SK-N-SH (cell line): ENCODE measurements at regions not wholly inside any gene's neighbourhood (a gene's known extent, or its start where the extent isn't known, plus 50 kb on each side); places are given as distances from the start of the nearest gene placed in this dataset.

ENCODE experiments used
- CTCF ChIA-PET: fragments of 300-600, 350-600 bp; formaldehyde crosslinking; extraction: SDS; loops from one replicate; lab custom pipeline; 2021; lab: Yijun Ruan, JAX
- POLR2A ChIA-PET: fragments of 350-600 bp; sonication (Branson Sonifier 250); formaldehyde crosslinking; extraction: SDS; loops from one replicate; lab custom pipeline; 2020; ENCODE audit warnings: antibody characterized with exemption, inconsistent platforms; lab: Yijun Ruan, JAX
- DNase-seq: peaks from one replicate; pipeline ENCODE4 v3.0.0; 2012
- H2AFZ ChIP-seq: fragments of 200-600 bp; sonication (generic); 2 replicates; pipeline ENCODE4 v1.8.1; 2016; ENCODE audit warnings: antibody characterized with exemption, mild to moderate bottlenecking, low read depth
- H3F3A ChIP-seq: fragments of 200-600 bp; sonication (generic); replicated peaks from 2 replicates; pipeline ENCODE3; 2016; ENCODE audit warnings: antibody characterized with exemption, mild to moderate bottlenecking; ENCODE audit not compliant: insufficient read depth
- H3K27ac ChIP-seq, 2 experiments: fragments of 200-500 bp in 1 of 2; fragments of 200-600 bp in 1 of 2; sonication (Bioruptor generic) in 1 of 2; sonication (generic), shearing (Covaris generic) in 1 of 2; 2 replicates each; pipeline versions ENCODE4 v1.5.1 to v1.6.1; 2014 to 2016; ENCODE audit warnings: low read depth in 2 of 2, inconsistent platforms in 1 of 2, low read length in 1 of 2, mild to moderate bottlenecking in 1 of 2, mixed read lengths in 1 of 2
- H3K27me3 ChIP-seq: fragments of 200-600 bp; sonication (generic), shearing (Covaris generic); 2 replicates; pipeline ENCODE4 v1.6.1; 2016; ENCODE audit warnings: mixed run types; ENCODE audit not compliant: insufficient read depth
- H3K36me3 ChIP-seq, 2 experiments: fragments of 200-500 bp in 1 of 2; fragments of 200-600 bp in 1 of 2; sonication (Bioruptor generic) in 1 of 2; sonication (generic) in 1 of 2; replicated peaks in 1 of 2; 2 replicates each; pipeline versions ENCODE3 to v1.5.1; 2014 to 2016; ENCODE audit warnings: low read length in 1 of 2, mild to moderate bottlenecking in 1 of 2; ENCODE audit not compliant: insufficient read depth in 2 of 2, control insufficient read depth in 1 of 2
- H3K4me1 ChIP-seq, 2 experiments: fragments of 200-500 bp in 1 of 2; fragments of 200-600 bp in 1 of 2; sonication (Bioruptor generic) in 1 of 2; sonication (generic), shearing (Covaris generic) in 1 of 2; 2 replicates each; pipeline versions ENCODE4 v1.5.1 to v1.6.1; 2014 to 2016; ENCODE audit warnings: low read depth in 1 of 2, low read length in 1 of 2, mixed run types in 1 of 2; ENCODE audit not compliant: insufficient read depth in 2 of 2, control insufficient read depth in 1 of 2
- H3K4me2 ChIP-seq: fragments of 200-600 bp; sonication (generic), shearing (Covaris generic); 2 replicates; pipeline ENCODE4 v1.6.1; 2017; ENCODE audit warnings: mixed run types
- H3K4me3 ChIP-seq, 2 experiments: fragments of 200-500 bp in 1 of 2; fragments of 200-600 bp in 1 of 2; sonication (Bioruptor generic) in 1 of 2; sonication (generic), shearing (Covaris generic) in 1 of 2; 2 replicates each; pipeline versions ENCODE4 v1.5.1 to v1.8.1; 2014 to 2016; ENCODE audit warnings: low read depth in 2 of 2, inconsistent platforms in 1 of 2, low read length in 1 of 2, mild to moderate bottlenecking in 1 of 2, mixed read lengths in 1 of 2, moderate library complexity in 1 of 2
- H3K79me2 ChIP-seq: fragments of 200-600 bp; sonication (generic); 2 replicates; pipeline ENCODE4 v1.8.1; 2017; ENCODE audit warnings: mild to moderate bottlenecking; ENCODE audit not compliant: insufficient read depth
- H3K9ac ChIP-seq: fragments of 200-600 bp; sonication (generic); 2 replicates; pipeline ENCODE4 v1.6.1; 2017; ENCODE audit warnings: mixed run types
- H3K9me2 ChIP-seq: fragments of 200-600 bp; sonication (generic); 2 replicates; pipeline ENCODE4 v1.6.1; 2017; ENCODE audit warnings: mixed run types
- H3K9me3 ChIP-seq: fragments of 200-600 bp; sonication (generic); 2 replicates; pipeline ENCODE4 v1.6.1; 2017; ENCODE audit warnings: mixed run types, mild to moderate bottlenecking, moderate library complexity
- H4K20me1 ChIP-seq: fragments of 200-600 bp; sonication (generic); 2 replicates; pipeline ENCODE4 v1.6.1; 2017; ENCODE audit warnings: mild to moderate bottlenecking, mixed run types; ENCODE audit not compliant: insufficient read depth
- CHD2 ChIP-seq: fragments of 150-350 bp; IDR thresholded peaks from 2 replicates; pipeline ENCODE4 v1.6.1; 2018; ENCODE audit warnings: low read length; ENCODE audit not compliant: partially characterized antibody
- FOSL2 ChIP-seq: IDR thresholded peaks from 2 replicates; pipeline ENCODE4 v1.4.0; 2012; ENCODE audit warnings: low read depth, mild to moderate bottlenecking, moderate library complexity, borderline replicate concordance
- FOXM1 ChIP-seq: IDR thresholded peaks from 2 replicates; pipeline ENCODE4 v1.4.0; 2012; ENCODE audit warnings: low read depth, mild to moderate bottlenecking
- GATA2 ChIP-seq: sonication (generic); formaldehyde crosslinking; IDR thresholded peaks from 2 replicates; pipeline ENCODE4 v1.5.0; 2020; ENCODE audit warnings: mild to moderate bottlenecking, missing genetic modification reagents
- MEF2A ChIP-seq: IDR thresholded peaks from 2 replicates; pipeline ENCODE4 v1.4.0; 2012; ENCODE audit warnings: low read depth, borderline replicate concordance
- NRF1 ChIP-seq: IDR thresholded peaks from 2 replicates; pipeline ENCODE4 v1.6.1; 2012; ENCODE audit warnings: low read depth, mild to moderate bottlenecking, low read length
- POLR2AphosphoS5 ChIP-seq: IDR thresholded peaks from 2 replicates; pipeline ENCODE4 v1.6.1; 2012; ENCODE audit warnings: low read depth, low read length
- RAD21 ChIP-seq: IDR thresholded peaks from 2 replicates; pipeline ENCODE4 v1.6.1; 2012; ENCODE audit warnings: mild to moderate bottlenecking, low read length
- RFX5 ChIP-seq: IDR thresholded peaks from 2 replicates; pipeline ENCODE4 v1.6.1; 2012; ENCODE audit warnings: mild to moderate bottlenecking, improper control_type of control experiment, low read length
- SMC3 ChIP-seq: IDR thresholded peaks from 2 replicates; pipeline ENCODE4 v1.6.1; 2012; ENCODE audit warnings: low read depth, low read length, improper control_type of control experiment
- TCF12 ChIP-seq: IDR thresholded peaks from 2 replicates; pipeline ENCODE4 v1.4.0; 2012
- YY1 ChIP-seq: IDR thresholded peaks from 2 replicates; pipeline ENCODE4 v1.4.0; 2012; ENCODE audit warnings: low read depth, mild to moderate bottlenecking
- WGBS: methylation state at CpG from one replicate; pipeline ENCODE4 v1.1.6; 2017; ENCODE audit warnings: low lambda C conversion rate; 5-methylcytosine and 5-hydroxymethylcytosine counted together
- TF ChIP-seq, protein P1 (sequence below): IDR thresholded peaks from 2 replicates; pipeline ENCODE4 v1.4.0; 2012; ENCODE audit warnings: low read depth
- TF ChIP-seq, protein P2 (sequence below): IDR thresholded peaks from 2 replicates; pipeline ENCODE4 v1.4.0; 2012; ENCODE audit warnings: low read depth, borderline replicate concordance
- TF ChIP-seq, protein P3 (sequence below): fragments of 150-350 bp; IDR thresholded peaks from 2 replicates; pipeline ENCODE4 v1.6.1; 2017; ENCODE audit warnings: antibody characterized with exemption, low read length, low read depth, borderline replicate concordance
- TF ChIP-seq, protein P4 (sequence below): fragments of 150-350 bp; IDR thresholded peaks from 2 replicates; pipeline ENCODE4 v1.6.1; 2016; ENCODE audit warnings: mild to moderate bottlenecking, low read depth, low read length
- TF ChIP-seq, protein P5 (sequence below): IDR thresholded peaks from 2 replicates; pipeline ENCODE4 v1.6.1; 2012; ENCODE audit warnings: mild to moderate bottlenecking, low read depth, low read length, moderate library complexity
- TF ChIP-seq, protein P6 (sequence below): fragments of 200-600 bp; sonication (generic); IDR thresholded peaks from 2 replicates; pipeline ENCODE4 v1.6.1; 2017; ENCODE audit warnings: antibody characterized with exemption, mild to moderate bottlenecking, moderate library complexity

DNA sequence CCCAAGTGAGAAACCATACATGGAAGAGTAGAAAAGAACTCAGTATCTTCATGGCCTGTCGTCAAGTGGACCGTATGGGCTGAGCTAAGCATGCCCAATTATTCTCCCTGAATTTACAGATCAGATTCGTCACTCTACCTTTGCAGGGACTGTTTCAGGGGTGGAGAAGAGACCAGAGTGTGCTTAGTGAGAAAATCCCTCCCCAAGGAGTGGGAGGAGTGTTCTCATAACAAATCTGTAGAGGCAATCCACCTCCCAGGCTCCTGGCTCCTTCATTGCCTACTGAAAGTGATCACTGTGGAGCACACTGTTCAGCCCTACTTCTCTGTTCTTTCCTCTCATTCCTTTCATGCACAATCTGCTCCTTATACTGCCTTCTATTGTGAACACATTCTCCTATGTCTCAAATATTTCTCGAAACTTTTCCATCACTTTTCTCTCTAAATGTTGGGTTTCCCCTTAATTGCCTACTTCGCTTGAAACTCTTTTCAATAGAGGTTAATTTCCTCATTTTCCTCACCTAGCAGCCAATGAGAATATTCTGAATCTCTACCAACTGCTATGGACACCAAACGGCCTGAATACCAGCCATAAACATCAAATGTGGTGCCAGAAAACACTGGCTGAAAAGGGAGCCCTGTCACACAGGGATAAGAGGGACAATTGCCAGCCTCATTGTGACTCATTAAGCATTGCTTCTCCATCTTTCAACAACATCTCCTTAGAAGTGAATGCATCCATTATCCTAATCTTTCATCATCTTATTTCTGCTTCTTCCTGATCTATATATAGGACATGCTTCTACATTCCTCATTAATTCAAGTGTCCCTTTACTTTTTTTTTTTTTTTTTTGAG is 398.3 kb downstream of the UTRN start:
- no peak overlapping the region for H2AFZ ChIP-seq
- no peaks in the 10 kb centered on the region for H3K9me2 ChIP-seq
- no peak overlapping the region; a peak in 1 of 4 replicates for H3K27ac ChIP-seq
- TF ChIP-seq CHD2, result no peak
- TF ChIP-seq, protein P1, sequence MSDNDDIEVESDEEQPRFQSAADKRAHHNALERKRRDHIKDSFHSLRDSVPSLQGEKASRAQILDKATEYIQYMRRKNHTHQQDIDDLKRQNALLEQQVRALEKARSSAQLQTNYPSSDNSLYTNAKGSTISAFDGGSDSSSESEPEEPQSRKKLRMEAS, result no peak
- no peak for TF ChIP-seq RFX5
- TF ChIP-seq, all 33 proteins: peak for 0
- no peak overlapping the region for H3K9ac ChIP-seq
- H3F3A ChIP-seq, result peaks cover 7% of the 10 kb centered on the region
- no peaks in the 10 kb centered on the region for H3K79me2 ChIP-seq
- 56% methylated on average over 4 of the region's 6 CpGs for WGBS
- no peak overlapping the region for H3K4me3 ChIP-seq
- H3K27me3 ChIP-seq, result no peaks in the 10 kb centered on the region
- ChIA-PET CTCF (interaction anchor here (0.9 kb wide), 1 partner anchor 8 kb away, joined by 3 read pairs; no protein-coding TSS in a partner anchor), POLR2A (no interaction called here)
- DNase-seq, result no peak
- no peaks in the 10 kb centered on the region for H3K4me1 ChIP-seq
- no peaks in the 10 kb centered on the region for H3K9me3 ChIP-seq
- no peak overlapping the region for H3K4me2 ChIP-seq
- H4K20me1 ChIP-seq, result no peaks in the 10 kb centered on the region
- H3K36me3 ChIP-seq, result no peaks in the 10 kb centered on the region

DNA sequence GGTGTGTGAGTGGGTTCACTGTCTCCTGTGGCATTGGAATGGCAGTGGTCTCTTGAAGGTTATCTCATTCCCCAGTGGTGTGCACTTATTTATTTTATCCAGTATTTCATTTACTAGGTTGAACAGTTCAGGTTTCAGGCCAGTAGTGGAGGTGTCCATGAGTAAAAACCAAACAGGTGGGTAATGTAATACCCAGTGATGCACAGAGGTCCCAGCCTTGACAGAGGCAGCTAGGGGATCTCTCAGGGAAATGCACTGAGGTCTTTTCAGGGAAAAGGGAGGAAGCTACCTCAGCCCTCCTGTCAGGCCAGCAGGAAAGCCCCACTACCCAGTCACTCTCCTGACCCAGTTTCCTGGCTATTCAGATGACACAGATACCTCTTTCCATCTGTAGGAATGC is 403.6 kb downstream of the UTRN start:
- ChIA-PET CTCF (no interaction called here), POLR2A (no interaction called here)
- no peak overlapping the region for H3K4me3 ChIP-seq
- H3K9ac ChIP-seq, result no peak overlapping the region
- H3K4me1 ChIP-seq, result no peaks in the 10 kb centered on the region
- H2AFZ ChIP-seq, result no peak overlapping the region
- H3K27me3 ChIP-seq, result no peaks in the 10 kb centered on the region
- no peaks in the 10 kb centered on the region for H4K20me1 ChIP-seq
- no peak overlapping the region for H3K4me2 ChIP-seq
- no peak for DNase-seq
- H3K79me2 ChIP-seq, result no peaks in the 10 kb centered on the region
- H3K27ac ChIP-seq, result no peak overlapping the region
- no peaks in the 10 kb centered on the region for H3F3A ChIP-seq
- no peaks in the 10 kb centered on the region for H3K9me3 ChIP-seq
- H3K9me2 ChIP-seq, result no peaks in the 10 kb centered on the region
- no peaks in the 10 kb centered on the region for H3K36me3 ChIP-seq
- TF ChIP-seq RAD21 (no peak), MEF2A (no peak), SMC3 (no peak), GATA2 (CRISPR knock-in tag) (no peak), NRF1 (no peak), FOXM1 (no peak), TCF12 (no peak), POLR2AphosphoS5 (no peak), YY1 (no peak), FOSL2 (no peak)
- TF ChIP-seq, protein P2, sequence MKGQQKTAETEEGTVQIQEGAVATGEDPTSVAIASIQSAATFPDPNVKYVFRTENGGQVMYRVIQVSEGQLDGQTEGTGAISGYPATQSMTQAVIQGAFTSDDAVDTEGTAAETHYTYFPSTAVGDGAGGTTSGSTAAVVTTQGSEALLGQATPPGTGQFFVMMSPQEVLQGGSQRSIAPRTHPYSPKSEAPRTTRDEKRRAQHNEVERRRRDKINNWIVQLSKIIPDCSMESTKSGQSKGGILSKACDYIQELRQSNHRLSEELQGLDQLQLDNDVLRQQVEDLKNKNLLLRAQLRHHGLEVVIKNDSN, result no peak
- TF ChIP-seq, protein P1, result no peak
- TF ChIP-seq, protein P3, sequence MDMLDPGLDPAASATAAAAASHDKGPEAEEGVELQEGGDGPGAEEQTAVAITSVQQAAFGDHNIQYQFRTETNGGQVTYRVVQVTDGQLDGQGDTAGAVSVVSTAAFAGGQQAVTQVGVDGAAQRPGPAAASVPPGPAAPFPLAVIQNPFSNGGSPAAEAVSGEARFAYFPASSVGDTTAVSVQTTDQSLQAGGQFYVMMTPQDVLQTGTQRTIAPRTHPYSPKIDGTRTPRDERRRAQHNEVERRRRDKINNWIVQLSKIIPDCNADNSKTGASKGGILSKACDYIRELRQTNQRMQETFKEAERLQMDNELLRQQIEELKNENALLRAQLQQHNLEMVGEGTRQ, result no peak
- TF ChIP-seq, protein P4, sequence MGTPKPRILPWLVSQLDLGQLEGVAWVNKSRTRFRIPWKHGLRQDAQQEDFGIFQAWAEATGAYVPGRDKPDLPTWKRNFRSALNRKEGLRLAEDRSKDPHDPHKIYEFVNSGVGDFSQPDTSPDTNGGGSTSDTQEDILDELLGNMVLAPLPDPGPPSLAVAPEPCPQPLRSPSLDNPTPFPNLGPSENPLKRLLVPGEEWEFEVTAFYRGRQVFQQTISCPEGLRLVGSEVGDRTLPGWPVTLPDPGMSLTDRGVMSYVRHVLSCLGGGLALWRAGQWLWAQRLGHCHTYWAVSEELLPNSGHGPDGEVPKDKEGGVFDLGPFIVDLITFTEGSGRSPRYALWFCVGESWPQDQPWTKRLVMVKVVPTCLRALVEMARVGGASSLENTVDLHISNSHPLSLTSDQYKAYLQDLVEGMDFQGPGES, result no peak
- TF ChIP-seq, protein P5, sequence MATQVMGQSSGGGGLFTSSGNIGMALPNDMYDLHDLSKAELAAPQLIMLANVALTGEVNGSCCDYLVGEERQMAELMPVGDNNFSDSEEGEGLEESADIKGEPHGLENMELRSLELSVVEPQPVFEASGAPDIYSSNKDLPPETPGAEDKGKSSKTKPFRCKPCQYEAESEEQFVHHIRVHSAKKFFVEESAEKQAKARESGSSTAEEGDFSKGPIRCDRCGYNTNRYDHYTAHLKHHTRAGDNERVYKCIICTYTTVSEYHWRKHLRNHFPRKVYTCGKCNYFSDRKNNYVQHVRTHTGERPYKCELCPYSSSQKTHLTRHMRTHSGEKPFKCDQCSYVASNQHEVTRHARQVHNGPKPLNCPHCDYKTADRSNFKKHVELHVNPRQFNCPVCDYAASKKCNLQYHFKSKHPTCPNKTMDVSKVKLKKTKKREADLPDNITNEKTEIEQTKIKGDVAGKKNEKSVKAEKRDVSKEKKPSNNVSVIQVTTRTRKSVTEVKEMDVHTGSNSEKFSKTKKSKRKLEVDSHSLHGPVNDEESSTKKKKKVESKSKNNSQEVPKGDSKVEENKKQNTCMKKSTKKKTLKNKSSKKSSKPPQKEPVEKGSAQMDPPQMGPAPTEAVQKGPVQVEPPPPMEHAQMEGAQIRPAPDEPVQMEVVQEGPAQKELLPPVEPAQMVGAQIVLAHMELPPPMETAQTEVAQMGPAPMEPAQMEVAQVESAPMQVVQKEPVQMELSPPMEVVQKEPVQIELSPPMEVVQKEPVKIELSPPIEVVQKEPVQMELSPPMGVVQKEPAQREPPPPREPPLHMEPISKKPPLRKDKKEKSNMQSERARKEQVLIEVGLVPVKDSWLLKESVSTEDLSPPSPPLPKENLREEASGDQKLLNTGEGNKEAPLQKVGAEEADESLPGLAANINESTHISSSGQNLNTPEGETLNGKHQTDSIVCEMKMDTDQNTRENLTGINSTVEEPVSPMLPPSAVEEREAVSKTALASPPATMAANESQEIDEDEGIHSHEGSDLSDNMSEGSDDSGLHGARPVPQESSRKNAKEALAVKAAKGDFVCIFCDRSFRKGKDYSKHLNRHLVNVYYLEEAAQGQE, result no peak
- TF ChIP-seq, protein P6, sequence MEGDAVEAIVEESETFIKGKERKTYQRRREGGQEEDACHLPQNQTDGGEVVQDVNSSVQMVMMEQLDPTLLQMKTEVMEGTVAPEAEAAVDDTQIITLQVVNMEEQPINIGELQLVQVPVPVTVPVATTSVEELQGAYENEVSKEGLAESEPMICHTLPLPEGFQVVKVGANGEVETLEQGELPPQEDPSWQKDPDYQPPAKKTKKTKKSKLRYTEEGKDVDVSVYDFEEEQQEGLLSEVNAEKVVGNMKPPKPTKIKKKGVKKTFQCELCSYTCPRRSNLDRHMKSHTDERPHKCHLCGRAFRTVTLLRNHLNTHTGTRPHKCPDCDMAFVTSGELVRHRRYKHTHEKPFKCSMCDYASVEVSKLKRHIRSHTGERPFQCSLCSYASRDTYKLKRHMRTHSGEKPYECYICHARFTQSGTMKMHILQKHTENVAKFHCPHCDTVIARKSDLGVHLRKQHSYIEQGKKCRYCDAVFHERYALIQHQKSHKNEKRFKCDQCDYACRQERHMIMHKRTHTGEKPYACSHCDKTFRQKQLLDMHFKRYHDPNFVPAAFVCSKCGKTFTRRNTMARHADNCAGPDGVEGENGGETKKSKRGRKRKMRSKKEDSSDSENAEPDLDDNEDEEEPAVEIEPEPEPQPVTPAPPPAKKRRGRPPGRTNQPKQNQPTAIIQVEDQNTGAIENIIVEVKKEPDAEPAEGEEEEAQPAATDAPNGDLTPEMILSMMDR, result no peak
